Heart left ventricle (tissue), 13 donors: ENCODE measurements at regions not wholly inside any gene's neighbourhood (a gene's known extent, or its start where the extent isn't known, plus 50 kb on each side); places are given as distances from the start of the nearest gene placed in this dataset.

Experiments
- POLR2A ChIP-seq, 2 donors: fragments of 450-650 bp; IDR thresholded peaks; one replicate each; pipeline ENCODE4 v1.6.1; 2017; ENCODE audit warnings: antibody characterized with exemption in 2 of 2, mild to moderate bottlenecking in 2 of 2, moderate library complexity in 2 of 2
- TF ChIP-seq, protein P1 (sequence below), 12 donors: fragments of 200-600 bp; sonication (generic) in 4 of 12; IDR thresholded peaks; one replicate each; pipeline versions ENCODE4 v1.5.0 to v1.8.0; 2018 to 2022; ENCODE audit warnings: antibody characterized with exemption in 12 of 12, mild to moderate bottlenecking in 5 of 12
- donor health status: ischemic (EF 13 %, LVEDD 7.1; RV severe dilation, severe dysfunction).
- donor health status: DM: no; HTN: yes; CAD: no.
- donor health status: DM: no; HTN: no; CAD: no.
- donor health status: ischemic (EF 25% LVEDD 6.9; RV normal size, moderate dysfunction).
- donor health status: ischemic (EF 25% LVEDD 5.7; RV mildly dilated, moderate dysfunction).
- donor health status: ischemic (EF 35%, LVEDD 5.7; RV mildly dilated, moderate dysfunction).
- donor health status: nonischemic (EF 11% LVEDD 7.7; RV severe dilation, severe dysfunction).
- donor health status: DM: yes; HTN: yes; CAD: no.
- donor health status: PGD.
- donor health status: ischemic (EF 29% LVEDD 5.4; RV normal size, mild dysfunction).
- donor health status: nonischemic (EF 23%, LVEDD 6.1; RV moderate dilation, normal function).

DNA sequence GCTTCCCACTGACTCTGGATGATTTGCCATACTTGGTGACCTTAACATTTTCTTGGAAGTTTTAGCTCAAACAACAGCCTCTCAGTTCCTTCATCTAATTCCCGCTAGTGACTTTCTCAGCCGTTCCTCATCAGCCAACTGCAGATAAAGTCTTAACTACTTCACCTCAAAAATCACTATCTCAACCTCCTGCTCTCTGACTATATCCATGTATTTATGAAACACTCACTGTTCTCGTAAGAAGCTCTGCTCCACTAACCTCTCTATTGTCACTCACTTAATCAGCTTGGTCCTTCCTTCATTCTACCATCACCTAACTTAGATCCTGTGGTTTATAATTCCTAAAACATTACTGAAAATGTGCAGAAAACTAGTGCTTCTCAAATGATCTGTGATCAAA is 1551.6 kb downstream of the MRPL39 start:
- TF ChIP-seq, protein P1, sequence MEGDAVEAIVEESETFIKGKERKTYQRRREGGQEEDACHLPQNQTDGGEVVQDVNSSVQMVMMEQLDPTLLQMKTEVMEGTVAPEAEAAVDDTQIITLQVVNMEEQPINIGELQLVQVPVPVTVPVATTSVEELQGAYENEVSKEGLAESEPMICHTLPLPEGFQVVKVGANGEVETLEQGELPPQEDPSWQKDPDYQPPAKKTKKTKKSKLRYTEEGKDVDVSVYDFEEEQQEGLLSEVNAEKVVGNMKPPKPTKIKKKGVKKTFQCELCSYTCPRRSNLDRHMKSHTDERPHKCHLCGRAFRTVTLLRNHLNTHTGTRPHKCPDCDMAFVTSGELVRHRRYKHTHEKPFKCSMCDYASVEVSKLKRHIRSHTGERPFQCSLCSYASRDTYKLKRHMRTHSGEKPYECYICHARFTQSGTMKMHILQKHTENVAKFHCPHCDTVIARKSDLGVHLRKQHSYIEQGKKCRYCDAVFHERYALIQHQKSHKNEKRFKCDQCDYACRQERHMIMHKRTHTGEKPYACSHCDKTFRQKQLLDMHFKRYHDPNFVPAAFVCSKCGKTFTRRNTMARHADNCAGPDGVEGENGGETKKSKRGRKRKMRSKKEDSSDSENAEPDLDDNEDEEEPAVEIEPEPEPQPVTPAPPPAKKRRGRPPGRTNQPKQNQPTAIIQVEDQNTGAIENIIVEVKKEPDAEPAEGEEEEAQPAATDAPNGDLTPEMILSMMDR (IDR thresholded peaks at IDR 0.05) = no peak
- TF ChIP-seq POLR2A (IDR thresholded peaks at IDR 0.05) = no peak
